H1 (cell line): ENCODE measurements at regions not wholly inside any gene's neighbourhood (a gene's known extent, or its start where the extent isn't known, plus 50 kb on each side); places are given as distances from the start of the nearest gene placed in this dataset.

Experiments
- BCL11A ChIP-seq, 2 experiments: IDR thresholded peaks; one replicate each; pipeline ENCODE4 v1.6.1; 2011; ENCODE audit warnings: low read depth in 2 of 2, low read length in 2 of 2, mild to moderate bottlenecking in 2 of 2
- CTCF ChIP-seq, 3 experiments: IDR thresholded peaks; 1 replicate in 2 of 3; 2 replicates in 1 of 3; pipeline versions ENCODE4 v1.5.1 to v1.6.1; 2011; ENCODE audit warnings: low read length in 3 of 3, mild to moderate bottlenecking in 3 of 3, inconsistent platforms in 2 of 3, low read depth in 1 of 3, moderate library complexity in 1 of 3; ENCODE audit not compliant: insufficient read depth in 1 of 3; ENCODE audit errors: control extremely low read depth in 1 of 3
- EZH2 ChIP-seq: fragments of 200-600 bp; sonication (generic); IDR thresholded peaks from 2 replicates; pipeline ENCODE4 v1.7.1; 2012; ENCODE audit warnings: low read depth, mild to moderate bottlenecking, moderate library complexity, low read length, inconsistent platforms; ENCODE audit not compliant: severe bottlenecking
- FOSL1 ChIP-seq: IDR thresholded peaks from 2 replicates; pipeline ENCODE4 v1.6.1; 2011; ENCODE audit warnings: mild to moderate bottlenecking, low read depth, low read length, moderate library complexity; ENCODE audit not compliant: insufficient read depth
- JUND ChIP-seq: IDR thresholded peaks from 2 replicates; pipeline ENCODE4 v1.6.1; 2011; ENCODE audit warnings: mild to moderate bottlenecking, improper control_type of control experiment, low read length
- MAX ChIP-seq: IDR thresholded peaks from 2 replicates; pipeline ENCODE4 v1.6.1; 2012; ENCODE audit warnings: inconsistent platforms
- POLR2A ChIP-seq, 2 experiments: IDR thresholded peaks; 1 replicate in 1 of 2; 2 replicates in 1 of 2; pipeline ENCODE4 v1.6.1; 2011; ENCODE audit warnings: low read depth in 2 of 2, low read length in 2 of 2, mild to moderate bottlenecking in 2 of 2; ENCODE audit errors: control extremely low read depth in 1 of 2
- POLR2AphosphoS5 ChIP-seq: IDR thresholded peaks from 2 replicates; pipeline ENCODE4 v1.6.1; 2011; ENCODE audit warnings: low read depth, low read length
- RAD21 ChIP-seq, 2 experiments: IDR thresholded peaks in 1 of 2; conservative IDR thresholded peaks in 1 of 2; 2 replicates each; pipeline ENCODE4 v1.6.1; 2011; ENCODE audit warnings: low read depth in 2 of 2, low read length in 2 of 2, improper control_type of control experiment in 1 of 2, inconsistent platforms in 1 of 2, mild to moderate bottlenecking in 1 of 2, moderate library complexity in 1 of 2
- RFX5 ChIP-seq: IDR thresholded peaks from 2 replicates; pipeline ENCODE4 v1.6.1; 2011; ENCODE audit warnings: low read depth, low read length, improper control_type of control experiment, borderline replicate concordance
- RXRA ChIP-seq: IDR thresholded peaks from 2 replicates; pipeline ENCODE4 v1.6.1; 2011; ENCODE audit warnings: low read depth, mild to moderate bottlenecking, low read length, moderate library complexity; ENCODE audit not compliant: insufficient read depth
- SIN3A ChIP-seq, 2 experiments: IDR thresholded peaks in 1 of 2; conservative IDR thresholded peaks in 1 of 2; 2 replicates each; pipeline ENCODE4 v1.6.1; 2011 to 2012; ENCODE audit warnings: low read length in 2 of 2, improper control_type of control experiment in 1 of 2, low read depth in 1 of 2, mild to moderate bottlenecking in 1 of 2
- SRF ChIP-seq: IDR thresholded peaks from 2 replicates; pipeline ENCODE4 v1.6.1; 2011; ENCODE audit warnings: mild to moderate bottlenecking, low read depth, low read length, moderate library complexity
- YY1 ChIP-seq: IDR thresholded peaks from 2 replicates; pipeline ENCODE4 v1.6.1; 2011; ENCODE audit warnings: low read depth, mild to moderate bottlenecking, low read length

DNA sequence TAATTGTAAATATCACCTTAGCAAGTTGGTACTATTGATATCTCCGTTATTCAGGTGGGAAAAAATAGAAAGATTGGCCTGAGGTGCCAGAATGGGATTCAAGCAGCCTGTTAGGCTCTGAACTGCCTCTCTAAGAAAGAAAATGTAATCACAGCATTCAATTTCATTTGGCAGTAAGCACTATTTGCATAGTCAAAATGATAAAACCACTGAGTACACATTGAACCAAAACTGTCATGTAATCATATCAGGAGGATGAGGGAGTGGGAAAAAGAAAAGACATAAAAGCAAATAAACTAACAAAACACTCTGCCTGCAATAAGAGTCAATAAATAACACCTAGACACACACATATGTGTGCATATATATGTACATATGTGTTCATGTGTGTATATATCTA is 103.9 kb upstream of the TACR1 start:
- TF ChIP-seq CTCF (IDR thresholded peaks at IDR 0.05; ENCODE audit: control extremely low read depth in 1 of 3, insufficient read depth in 1 of 3, low read depth in 1 of 3, low read length in 3 of 3), result no peak
- TF ChIP-seq POLR2AphosphoS5, result no peak
- TF ChIP-seq POLR2A (IDR thresholded peaks at IDR 0.05; ENCODE audit: control extremely low read depth in 1 of 2, low read depth in 2 of 2, low read length in 2 of 2), result no peak
- TF ChIP-seq RAD21 (IDR thresholded peaks at IDR 0.05 in 1 of 2, conservative IDR thresholded peaks at IDR 0.05 in 1 of 2; ENCODE audit: low read depth in 2 of 2, low read length in 2 of 2), result no peak
- TF ChIP-seq FOSL1, result no peak
- no peak for TF ChIP-seq MAX
- TF ChIP-seq SRF, result no peak
- TF ChIP-seq JUND, result no peak
- no peak for TF ChIP-seq EZH2
- TF ChIP-seq BCL11A (IDR thresholded peaks at IDR 0.05; ENCODE audit: low read depth in 2 of 2, low read length in 2 of 2), result no peak
- TF ChIP-seq RFX5, result no peak
- TF ChIP-seq RXRA, result no peak
- no peak for TF ChIP-seq SIN3A (conservative IDR thresholded peaks at IDR 0.05 in 1 of 2, IDR thresholded peaks at IDR 0.05 in 1 of 2; ENCODE audit: low read depth in 1 of 2, low read length in 2 of 2)
- no peak for TF ChIP-seq YY1
